Astrocyte (in vitro differentiated cells and primary cell): ENCODE measurements at regions not wholly inside any gene's neighbourhood (a gene's known extent, or its start where the extent isn't known, plus 50 kb on each side); places are given as distances from the start of the nearest gene placed in this dataset.

Experiments used
- DNase-seq: peaks from one replicate; pipeline ENCODE4 v3.0.0-alpha.2; 2010; ENCODE audit warnings: low read depth
- FAIRE-seq: peaks from 2 replicates; lab custom pipeline; 2011; peaks lifted over from hg19 to GRCh38; lab: Jason Lieb, UNC
- H2AFZ ChIP-seq: 2 replicates; pipeline ENCODE4 v1.6.0; 2012; ENCODE audit warnings: low read depth, low read length, inconsistent platforms
- H3K27ac ChIP-seq: 2 replicates; pipeline ENCODE4 v1.5.1; 2011; ENCODE audit warnings: low read depth, low read length, inconsistent platforms
- H3K27me3 ChIP-seq: 2 replicates; pipeline ENCODE4 v1.6.0; 2011; ENCODE audit warnings: low read length, inconsistent platforms; ENCODE audit not compliant: insufficient read depth
- H3K36me3 ChIP-seq: 2 replicates; pipeline ENCODE4 v1.5.1; 2011; ENCODE audit warnings: low read length, inconsistent platforms; ENCODE audit not compliant: insufficient read depth
- H3K4me1 ChIP-seq: 2 replicates; pipeline ENCODE4 v1.5.1; 2011; ENCODE audit warnings: low read length, inconsistent platforms; ENCODE audit not compliant: insufficient read depth
- H3K4me2 ChIP-seq: 2 replicates; pipeline ENCODE4 v1.6.0; 2012; ENCODE audit warnings: low read length, inconsistent platforms
- H3K4me3 ChIP-seq: 2 replicates; pipeline ENCODE4 v1.5.1; 2011; ENCODE audit warnings: low read depth, mild to moderate bottlenecking, low read length, inconsistent platforms; ENCODE audit not compliant: insufficient read depth
- H3K79me2 ChIP-seq: 2 replicates; pipeline ENCODE4 v1.6.0; 2012; ENCODE audit warnings: mild to moderate bottlenecking, low read length, inconsistent platforms; ENCODE audit not compliant: insufficient read depth
- H3K9ac ChIP-seq: 2 replicates; pipeline ENCODE4 v1.6.0; 2012; ENCODE audit warnings: mild to moderate bottlenecking, low read length, inconsistent platforms
- H3K9me3 ChIP-seq: 2 replicates; pipeline ENCODE4 v1.5.1; 2012; ENCODE audit warnings: low read depth, mild to moderate bottlenecking, low read length, inconsistent platforms; ENCODE audit not compliant: insufficient read depth
- H4K20me1 ChIP-seq: 2 replicates; pipeline ENCODE4 v1.6.0; 2012; ENCODE audit warnings: low read length, inconsistent platforms; ENCODE audit not compliant: insufficient read depth
- H3K27ac Mint-ChIP-seq: one replicate; pipeline ENCODE4 v1.8.0; 2021; ENCODE audit warnings: mild to moderate bottlenecking, mixed read lengths; ENCODE audit not compliant: unreplicated experiment
- H3K27me3 Mint-ChIP-seq: one replicate; pipeline ENCODE4 v1.8.0; 2021; ENCODE audit warnings: low read depth, mixed read lengths; ENCODE audit not compliant: unreplicated experiment
- H3K36me3 Mint-ChIP-seq: one replicate; pipeline ENCODE4 v1.8.0; 2021; ENCODE audit warnings: low read depth, mixed read lengths; ENCODE audit not compliant: unreplicated experiment
- H3K4me1 Mint-ChIP-seq: one replicate; pipeline ENCODE4 v1.8.0; 2021; ENCODE audit warnings: low read depth, mixed read lengths; ENCODE audit not compliant: unreplicated experiment
- H3K4me3 Mint-ChIP-seq: one replicate; pipeline ENCODE4 v1.8.0; 2021; ENCODE audit warnings: mild to moderate bottlenecking, moderate library complexity, mixed read lengths; ENCODE audit not compliant: unreplicated experiment
- H3K9me3 Mint-ChIP-seq: one replicate; pipeline ENCODE4 v1.8.0; 2021; ENCODE audit warnings: mild to moderate bottlenecking, mixed read lengths; ENCODE audit not compliant: unreplicated experiment
- EZH2 ChIP-seq: IDR thresholded peaks from 2 replicates; pipeline ENCODE4 v1.6.1; 2012; ENCODE audit warnings: mild to moderate bottlenecking, low read length, inconsistent platforms; ENCODE audit not compliant: insufficient read depth
- TF ChIP-seq, protein P1 (sequence below): IDR thresholded peaks from 2 replicates; pipeline ENCODE4 v1.5.1; 2011; ENCODE audit warnings: low read depth, mild to moderate bottlenecking, inconsistent platforms, low read length, moderate library complexity; ENCODE audit not compliant: insufficient read depth

DNA sequence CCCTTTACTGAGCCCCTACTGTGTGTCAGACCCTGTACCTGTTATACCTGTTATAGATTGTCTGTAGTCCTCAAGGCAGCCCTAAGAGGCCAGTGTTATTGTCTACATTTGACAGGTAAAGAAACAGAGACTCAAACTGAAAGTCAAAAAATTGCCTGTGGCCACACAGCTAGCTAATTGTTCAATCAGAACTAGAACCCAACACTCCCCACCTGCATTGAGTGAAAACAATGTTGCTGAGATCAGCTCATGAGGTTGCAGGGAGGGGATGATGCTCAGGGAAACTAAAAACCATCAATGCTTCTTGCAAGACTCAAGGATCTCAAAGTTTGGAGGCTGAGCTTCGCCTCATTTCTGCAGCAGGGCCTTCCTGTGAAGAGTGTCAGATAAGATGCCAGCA, 109.5 kb upstream of the LMO4 start:
- peaks cover 3% of the 10 kb centered on the region for H3K4me1 ChIP-seq
- H3K27ac ChIP-seq = no peak overlapping the region
- no peaks in the 10 kb centered on the region for H3K9me3 ChIP-seq
- Mint-ChIP-seq H3K9me3 (peaks cover 5% of the 10 kb centered on the region), H3K36me3 (no peaks in the 10 kb centered on the region), H3K27ac (no peak overlapping the region), H3K4me1 (no peaks in the 10 kb centered on the region), H3K4me3 (no peak overlapping the region), H3K27me3 (peaks cover 1% of the 10 kb centered on the region)
- H3K4me3 ChIP-seq = no peak overlapping the region
- no peaks in the 10 kb centered on the region for H3K27me3 ChIP-seq
- H3K4me2 ChIP-seq = no peak overlapping the region
- H3K36me3 ChIP-seq = no peaks in the 10 kb centered on the region
- FAIRE-seq (no peak), DNase-seq (no peak)
- no peak overlapping the region for H2AFZ ChIP-seq
- no peak overlapping the region for H3K9ac ChIP-seq
- no peaks in the 10 kb centered on the region for H3K79me2 ChIP-seq
- TF ChIP-seq EZH2 = no peak
- TF ChIP-seq, protein P1, sequence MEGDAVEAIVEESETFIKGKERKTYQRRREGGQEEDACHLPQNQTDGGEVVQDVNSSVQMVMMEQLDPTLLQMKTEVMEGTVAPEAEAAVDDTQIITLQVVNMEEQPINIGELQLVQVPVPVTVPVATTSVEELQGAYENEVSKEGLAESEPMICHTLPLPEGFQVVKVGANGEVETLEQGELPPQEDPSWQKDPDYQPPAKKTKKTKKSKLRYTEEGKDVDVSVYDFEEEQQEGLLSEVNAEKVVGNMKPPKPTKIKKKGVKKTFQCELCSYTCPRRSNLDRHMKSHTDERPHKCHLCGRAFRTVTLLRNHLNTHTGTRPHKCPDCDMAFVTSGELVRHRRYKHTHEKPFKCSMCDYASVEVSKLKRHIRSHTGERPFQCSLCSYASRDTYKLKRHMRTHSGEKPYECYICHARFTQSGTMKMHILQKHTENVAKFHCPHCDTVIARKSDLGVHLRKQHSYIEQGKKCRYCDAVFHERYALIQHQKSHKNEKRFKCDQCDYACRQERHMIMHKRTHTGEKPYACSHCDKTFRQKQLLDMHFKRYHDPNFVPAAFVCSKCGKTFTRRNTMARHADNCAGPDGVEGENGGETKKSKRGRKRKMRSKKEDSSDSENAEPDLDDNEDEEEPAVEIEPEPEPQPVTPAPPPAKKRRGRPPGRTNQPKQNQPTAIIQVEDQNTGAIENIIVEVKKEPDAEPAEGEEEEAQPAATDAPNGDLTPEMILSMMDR = no peak
- H4K20me1 ChIP-seq = no peaks in the 10 kb centered on the region

DNA sequence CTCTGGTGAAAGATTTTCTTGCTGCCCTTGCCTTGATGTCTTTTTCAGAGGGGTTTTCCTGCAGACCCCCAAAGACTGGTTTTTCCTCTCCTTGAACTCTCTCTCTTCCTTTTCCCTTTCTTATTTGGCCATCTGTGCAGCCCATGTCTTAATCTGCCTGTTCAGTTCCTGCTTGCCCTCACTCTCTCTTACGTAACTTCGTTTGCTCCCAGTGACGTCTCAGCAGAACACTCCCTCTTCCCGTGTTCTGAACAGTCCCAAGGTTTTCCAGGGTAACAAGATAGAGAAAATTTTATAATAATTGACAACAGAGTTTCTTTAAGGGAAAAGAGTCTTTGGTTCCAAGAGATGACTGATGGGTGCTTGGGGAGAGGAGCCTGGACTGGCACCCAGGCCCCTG, 109.1 kb upstream of the LMO4 start:
- H3K4me3 ChIP-seq = no peak overlapping the region
- H3K4me2 ChIP-seq = no peak overlapping the region
- H3K27me3 ChIP-seq = no peaks in the 10 kb centered on the region
- H3K4me3 Mint-ChIP-seq = no peak overlapping the region
- H3K27me3 Mint-ChIP-seq = peaks cover 1% of the 10 kb centered on the region
- TF ChIP-seq, protein P1 = no peak
- TF ChIP-seq EZH2 = no peak
- no peak for FAIRE-seq
- H3K27ac ChIP-seq = no peak overlapping the region
- H2AFZ ChIP-seq = no peak overlapping the region
- no peak overlapping the region for H3K9ac ChIP-seq
- H3K36me3 ChIP-seq = no peaks in the 10 kb centered on the region
- no peak for DNase-seq
- no peaks in the 10 kb centered on the region for H3K79me2 ChIP-seq
- no peaks in the 10 kb centered on the region for H3K4me1 Mint-ChIP-seq
- no peaks in the 10 kb centered on the region for H3K36me3 Mint-ChIP-seq
- H3K27ac Mint-ChIP-seq = no peak overlapping the region
- H3K9me3 Mint-ChIP-seq = peaks cover 5% of the 10 kb centered on the region
- H4K20me1 ChIP-seq = no peaks in the 10 kb centered on the region
- no peaks in the 10 kb centered on the region for H3K9me3 ChIP-seq
- peaks cover 7% of the 10 kb centered on the region for H3K4me1 ChIP-seq

DNA sequence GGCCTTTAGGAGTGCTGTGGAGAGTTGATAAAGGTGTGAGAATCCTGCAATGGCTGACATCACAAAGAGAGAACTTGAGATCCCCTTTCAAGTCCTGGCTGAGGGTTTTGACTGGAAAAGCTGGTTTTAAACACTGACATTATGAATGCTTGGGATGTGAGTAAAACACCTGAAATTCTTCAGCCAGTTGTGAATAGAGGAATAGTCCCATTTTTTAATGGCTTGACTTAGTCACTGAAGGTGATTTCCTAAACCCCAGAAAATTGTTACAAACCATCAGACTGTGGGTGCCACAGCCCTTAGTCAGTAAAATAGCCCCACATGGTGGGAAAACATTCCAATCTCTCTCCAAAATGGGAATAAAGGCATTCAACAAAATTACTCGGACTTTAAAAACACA, 107.7 kb upstream of the LMO4 start:
- no peak overlapping the region for H3K9ac ChIP-seq
- H3K4me3 ChIP-seq = no peak overlapping the region
- FAIRE-seq (no peak), DNase-seq (peak; percentile 47)
- peaks cover 20% of the 10 kb centered on the region for H3K4me1 ChIP-seq
- H3K27me3 ChIP-seq = no peaks in the 10 kb centered on the region
- H3K4me3 Mint-ChIP-seq = no peak overlapping the region
- no peaks in the 10 kb centered on the region for H3K9me3 ChIP-seq
- H3K9me3 Mint-ChIP-seq = peaks cover 1% of the 10 kb centered on the region
- H3K27ac Mint-ChIP-seq = no peak overlapping the region
- TF ChIP-seq, protein P1 = no peak
- TF ChIP-seq EZH2 = no peak
- no peaks in the 10 kb centered on the region for H3K36me3 Mint-ChIP-seq
- H3K4me1 Mint-ChIP-seq = peaks cover 2% of the 10 kb centered on the region
- H4K20me1 ChIP-seq = no peaks in the 10 kb centered on the region
- H3K27ac ChIP-seq = peak overlapping the region; percentile 18
- peaks cover 1% of the 10 kb centered on the region for H3K27me3 Mint-ChIP-seq
- no peaks in the 10 kb centered on the region for H3K36me3 ChIP-seq
- H3K4me2 ChIP-seq = no peak overlapping the region
- H3K79me2 ChIP-seq = no peaks in the 10 kb centered on the region
- no peak overlapping the region for H2AFZ ChIP-seq
